ENCODE measurements at regions not wholly inside any gene's neighbourhood (a gene's known extent, or its start where the extent isn't known, plus 50 kb on each side); places are given as distances from the start of the nearest gene placed in this dataset.
"Not testable (repeated sequence)": the region's sequence is repeated elsewhere in the genome, so short reads cannot be mapped to it uniquely, and the experiment has no call there.

GRCh38 chr11:80722629-80723028 lies 1281.8 kb upstream of the TENM4 start:
- H3K27ac ChIP-seq (ENCODE audit: low read length) = no peak overlapping the region

GRCh38 chr11:80720295-80720694 lies 1279.5 kb upstream of the TENM4 start:
- Histone ChIP-seq H3K4me3 (ENCODE audit: low read length) (no peak overlapping the region), H3K27ac (ENCODE audit: low read length) (no peak overlapping the region), H3K27me3 (ENCODE audit: control insufficient read depth, insufficient read depth, low read length) (no peaks in the 10 kb centered on the region), H3K9me3 (ENCODE audit: control insufficient read depth, low read depth, low read length) (no peaks in the 10 kb centered on the region), H3K4me1 (ENCODE audit: control insufficient read depth, low read depth, low read length) (no peaks in the 10 kb centered on the region), H3K36me3 (ENCODE audit: control insufficient read depth, low read depth, low read length) (no peaks in the 10 kb centered on the region), H3K9ac (ENCODE audit: low read length) (no peak overlapping the region)

More at GRCh38 chr11:80722629-80723028, 1281.8 kb upstream of the TENM4 start:
- no peaks in the 10 kb centered on the region for H3K27me3 ChIP-seq (ENCODE audit: control insufficient read depth, insufficient read depth, low read length)
- H3K4me1 ChIP-seq (ENCODE audit: control insufficient read depth, low read depth, low read length) = no peaks in the 10 kb centered on the region
- no peaks in the 10 kb centered on the region for H3K9me3 ChIP-seq (ENCODE audit: control insufficient read depth, low read depth, low read length)
- no peak overlapping the region for H3K4me3 ChIP-seq (ENCODE audit: low read length)
- H3K9ac ChIP-seq (ENCODE audit: low read length) = no peak overlapping the region
- H3K36me3 ChIP-seq (ENCODE audit: control insufficient read depth, low read depth, low read length) = no peaks in the 10 kb centered on the region

- H3K9ac ChIP-seq (ENCODE audit: low read length) = no peak overlapping the region
- H3K4me3 ChIP-seq (ENCODE audit: low read length) = no peak overlapping the region
- no peaks in the 10 kb centered on the region for H3K27me3 ChIP-seq (ENCODE audit: control insufficient read depth, insufficient read depth, low read length)
- no peak overlapping the region for H3K27ac ChIP-seq (ENCODE audit: low read length)
- no peaks in the 10 kb centered on the region for H3K9me3 ChIP-seq (ENCODE audit: control insufficient read depth, low read depth, low read length)
- H3K36me3 ChIP-seq (ENCODE audit: control insufficient read depth, low read depth, low read length) = no peaks in the 10 kb centered on the region
- no peaks in the 10 kb centered on the region for H3K4me1 ChIP-seq (ENCODE audit: control insufficient read depth, low read depth, low read length)
These were observed 1278.4 kb upstream of the TENM4 start for GRCh38 chr11:80719292-80719646.

- Histone ChIP-seq H3K27me3 (ENCODE audit: control insufficient read depth, insufficient read depth, low read length) (no peaks in the 10 kb centered on the region), H3K9me3 (ENCODE audit: control insufficient read depth, low read depth, low read length) (no peaks in the 10 kb centered on the region), H3K36me3 (ENCODE audit: control insufficient read depth, low read depth, low read length) (no peaks in the 10 kb centered on the region), H3K9ac (ENCODE audit: low read length) (no peak overlapping the region), H3K4me3 (ENCODE audit: low read length) (no peak overlapping the region), H3K4me1 (ENCODE audit: control insufficient read depth, low read depth, low read length) (no peaks in the 10 kb centered on the region), H3K27ac (ENCODE audit: low read length) (no peak overlapping the region)
These were observed 1277.9 kb upstream of the TENM4 start for GRCh38 chr11:80718611-80719291.

- no peak overlapping the region for H3K27ac ChIP-seq (ENCODE audit: low read length)
- H3K4me1 ChIP-seq (ENCODE audit: control insufficient read depth, low read depth, low read length) = no peaks in the 10 kb centered on the region
- no peaks in the 10 kb centered on the region for H3K9me3 ChIP-seq (ENCODE audit: control insufficient read depth, low read depth, low read length)
- no peaks in the 10 kb centered on the region for H3K27me3 ChIP-seq (ENCODE audit: control insufficient read depth, insufficient read depth, low read length)
- no peaks in the 10 kb centered on the region for H3K36me3 ChIP-seq (ENCODE audit: control insufficient read depth, low read depth, low read length)
- H3K9ac ChIP-seq (ENCODE audit: low read length) = no peak overlapping the region
- no peak overlapping the region for H3K4me3 ChIP-seq (ENCODE audit: low read length)
These were observed 1261.4 kb upstream of the TENM4 start for GRCh38 chr11:80702264-80702663.

- Histone ChIP-seq H3K27me3 (ENCODE audit: control insufficient read depth, insufficient read depth, low read length) (no peaks in the 10 kb centered on the region), H3K36me3 (ENCODE audit: control insufficient read depth, low read depth, low read length) (no peaks in the 10 kb centered on the region), H3K4me3 (ENCODE audit: low read length) (no peak overlapping the region), H3K4me1 (ENCODE audit: control insufficient read depth, low read depth, low read length) (no peaks in the 10 kb centered on the region), H3K27ac (ENCODE audit: low read length) (no peak overlapping the region), H3K9ac (ENCODE audit: low read length) (no peak overlapping the region), H3K9me3 (ENCODE audit: control insufficient read depth, low read depth, low read length) (no peaks in the 10 kb centered on the region)
These were observed 1259.6 kb upstream of the TENM4 start for GRCh38 chr11:80700386-80700785.

- not testable (repeated sequence) for H3K27ac ChIP-seq (ENCODE audit: low read length); H3K9me3 ChIP-seq (ENCODE audit: control insufficient read depth, low read depth, low read length); H3K9ac ChIP-seq (ENCODE audit: low read length); H3K27me3 ChIP-seq (ENCODE audit: control insufficient read depth, insufficient read depth, low read length); H3K36me3 ChIP-seq (ENCODE audit: control insufficient read depth, low read depth, low read length); H3K4me3 ChIP-seq (ENCODE audit: low read length); H3K4me1 ChIP-seq (ENCODE audit: control insufficient read depth, low read depth, low read length)
These were observed 1258.8 kb upstream of the TENM4 start for GRCh38 chr11:80699406-80700177.

- Histone ChIP-seq H3K27ac (ENCODE audit: low read length) (no peak overlapping the region), H3K4me3 (ENCODE audit: low read length) (no peak overlapping the region), H3K27me3 (ENCODE audit: control insufficient read depth, insufficient read depth, low read length) (no peaks in the 10 kb centered on the region), H3K9me3 (ENCODE audit: control insufficient read depth, low read depth, low read length) (no peaks in the 10 kb centered on the region), H3K4me1 (ENCODE audit: control insufficient read depth, low read depth, low read length) (no peaks in the 10 kb centered on the region), H3K36me3 (ENCODE audit: control insufficient read depth, low read depth, low read length) (no peaks in the 10 kb centered on the region), H3K9ac (ENCODE audit: low read length) (no peak overlapping the region)
These were observed 1257.8 kb upstream of the TENM4 start for GRCh38 chr11:80698637-80699036.

- Histone ChIP-seq H3K4me3 (ENCODE audit: low read length) (no peak overlapping the region), H3K27ac (ENCODE audit: low read length) (no peak overlapping the region)
These were observed 1253.6 kb upstream of the TENM4 start for GRCh38 chr11:80694385-80694784.

GRCh38 chr11:80687941-80688340 lies 1247.1 kb upstream of the TENM4 start:
- Histone ChIP-seq H3K9me3 (ENCODE audit: control insufficient read depth, low read depth, low read length) (no peaks in the 10 kb centered on the region), H3K27ac (ENCODE audit: low read length) (no peak overlapping the region), H3K36me3 (ENCODE audit: control insufficient read depth, low read depth, low read length) (no peaks in the 10 kb centered on the region), H3K4me3 (ENCODE audit: low read length) (no peak overlapping the region), H3K27me3 (ENCODE audit: control insufficient read depth, insufficient read depth, low read length) (no peaks in the 10 kb centered on the region), H3K4me1 (ENCODE audit: control insufficient read depth, low read depth, low read length) (no peaks in the 10 kb centered on the region), H3K9ac (ENCODE audit: low read length) (no peak overlapping the region)

More at GRCh38 chr11:80694385-80694784, 1253.6 kb upstream of the TENM4 start:
- Histone ChIP-seq H3K4me1 (ENCODE audit: control insufficient read depth, low read depth, low read length) (no peaks in the 10 kb centered on the region), H3K27me3 (ENCODE audit: control insufficient read depth, insufficient read depth, low read length) (no peaks in the 10 kb centered on the region), H3K9me3 (ENCODE audit: control insufficient read depth, low read depth, low read length) (no peaks in the 10 kb centered on the region), H3K36me3 (ENCODE audit: control insufficient read depth, low read depth, low read length) (no peaks in the 10 kb centered on the region), H3K9ac (ENCODE audit: low read length) (no peak overlapping the region)

GRCh38 chr11:80686889-80687288 lies 1246.1 kb upstream of the TENM4 start:
- H3K9ac ChIP-seq (ENCODE audit: low read length) = no peak overlapping the region
- no peaks in the 10 kb centered on the region for H3K27me3 ChIP-seq (ENCODE audit: control insufficient read depth, insufficient read depth, low read length)
- H3K36me3 ChIP-seq (ENCODE audit: control insufficient read depth, low read depth, low read length) = no peaks in the 10 kb centered on the region
- H3K27ac ChIP-seq (ENCODE audit: low read length) = no peak overlapping the region
- no peaks in the 10 kb centered on the region for H3K9me3 ChIP-seq (ENCODE audit: control insufficient read depth, low read depth, low read length)
- no peak overlapping the region for H3K4me3 ChIP-seq (ENCODE audit: low read length)
- H3K4me1 ChIP-seq (ENCODE audit: control insufficient read depth, low read depth, low read length) = no peaks in the 10 kb centered on the region

GRCh38 chr11:80673566-80673965 lies 1232.7 kb upstream of the TENM4 start:
- no peak overlapping the region for H3K9ac ChIP-seq (ENCODE audit: low read length)
- H3K9me3 ChIP-seq (ENCODE audit: control insufficient read depth, low read depth, low read length) = no peaks in the 10 kb centered on the region
- H3K36me3 ChIP-seq (ENCODE audit: control insufficient read depth, low read depth, low read length) = no peaks in the 10 kb centered on the region
- no peak overlapping the region for H3K27ac ChIP-seq (ENCODE audit: low read length)
- no peaks in the 10 kb centered on the region for H3K4me1 ChIP-seq (ENCODE audit: control insufficient read depth, low read depth, low read length)
- no peaks in the 10 kb centered on the region for H3K27me3 ChIP-seq (ENCODE audit: control insufficient read depth, insufficient read depth, low read length)
- H3K4me3 ChIP-seq (ENCODE audit: low read length) = no peak overlapping the region
